Heart right ventricle (tissue), 16 donors: ENCODE measurements at regions not wholly inside any gene's neighbourhood (a gene's known extent, or its start where the extent isn't known, plus 50 kb on each side); places are given as distances from the start of the nearest gene placed in this dataset.

Experiments
- ATAC-seq, 8 donors: fragments of 200-7000 bp; cut with Tn5 transposase; one replicate each; pipeline ENCODE4 v1.9.1; 2020; ENCODE audit warnings: mild to moderate bottlenecking in 8 of 8, moderate library complexity in 8 of 8, moderate number of reproducible peaks in 1 of 8
- DNase-seq, 2 donors: peaks; one replicate each; pipeline ENCODE4 v3.0.0-alpha.2; 2020
- H3K27ac ChIP-seq, 10 donors: fragments of 200-600 bp; sonication (generic) in 2 of 10; one replicate each; pipeline versions ENCODE4 v1.5.0 to v1.8.0; 2020 to 2022; ENCODE audit warnings: mild to moderate bottlenecking in 3 of 10
- H3K27me3 ChIP-seq, 7 donors: fragments of 200-600 bp; one replicate each; pipeline ENCODE4 v1.8.0; 2021 to 2022; ENCODE audit warnings: mild to moderate bottlenecking in 2 of 7
- H3K36me3 ChIP-seq, 9 donors: fragments of 200-600 bp; sonication (generic) in 1 of 9; one replicate each; pipeline versions ENCODE4 v1.5.0 to v1.8.0; 2020 to 2022; ENCODE audit warnings: mild to moderate bottlenecking in 2 of 9
- H3K4me1 ChIP-seq, 9 donors: fragments of 200-600 bp; sonication (generic) in 1 of 9; one replicate each; pipeline versions ENCODE4 v1.5.0 to v1.8.0; 2020 to 2022; ENCODE audit warnings: mild to moderate bottlenecking in 4 of 9
- H3K4me3 ChIP-seq, 10 donors: fragments of 200-600 bp; sonication (generic) in 2 of 10; one replicate each; pipeline versions ENCODE4 v1.5.0 to v1.8.0; 2020 to 2022; ENCODE audit warnings: mild to moderate bottlenecking in 7 of 10, moderate library complexity in 2 of 10
- H3K9me3 ChIP-seq, 11 donors: fragments of 200-600 bp in 10 of 11; sonication (generic) in 2 of 11; one replicate each; pipeline versions ENCODE4 v1.5.0 to v1.8.0; 2013 to 2022; ENCODE audit warnings: mild to moderate bottlenecking in 2 of 11, control low read depth in 1 of 11, moderate library complexity in 1 of 11
- CTCF ChIP-seq, 9 donors: fragments of 200-600 bp; sonication (generic) in 2 of 9; IDR thresholded peaks; one replicate each; pipeline versions ENCODE4 v1.5.0 to v1.8.0; 2021 to 2022; ENCODE audit warnings: antibody characterized with exemption in 9 of 9, mild to moderate bottlenecking in 5 of 9, moderate library complexity in 1 of 9
- WGBS, 2 donors: extraction: QIAGEN DNeasy Blood & Tissue Kit; methylation state at CpG; one replicate each; pipeline ENCODE4 v1.1.7; 2013; ENCODE audit warnings: inconsistent platforms in 1 of 2; 5-methylcytosine and 5-hydroxymethylcytosine counted together
- intact Hi-C, 10 donors: fragments of 100-400 bp; cut with DNase I; formaldehyde crosslinking; loops; one replicate each; pipeline versions ENCODE4 v1.11.1 to v1.14.2; 2022
- donor health status: Arrhythmogenic right ventricular cardiomyopathy.
- donor health status: ischemic (EF 13 %, LVEDD 7.1; RV severe dilation, severe dysfunction).
- donor health status: healthy with polysubstance abuse.
- donor health status: DM: no; HTN: yes; CAD: no.
- donor health status: DM: no; HTN: no; CAD: no.
- donor health status: ischemic (EF 25% LVEDD 6.9; RV normal size, moderate dysfunction).
- donor health status: ischemic (EF 25% LVEDD 5.7; RV mildly dilated, moderate dysfunction).
- donor health status: healthy.
- donor health status: DM: yes; HTN: yes; CAD: no.
- donor health status: Ischemic cardiomyopathy.
- donor health status: ischemic (EF 35%, LVEDD 5.7; RV mildly dilated, moderate dysfunction).
- donor health status: nonischemic (EF 11% LVEDD 7.7; RV severe dilation, severe dysfunction).
- donor health status: DM: yes; HTN: yes; CAD: no.
- donor health status: PGD.
- donor health status: ischemic (EF 29% LVEDD 5.4; RV normal size, mild dysfunction).
- donor health status: nonischemic (EF 23%, LVEDD 6.1; RV moderate dilation, normal function).

- H3K4me3 ChIP-seq: no peak overlapping the region
- TF ChIP-seq CTCF (IDR thresholded peaks at IDR 0.05): no peak
- WGBS, 2 donors: 46 to 58% methylated on average over 8 of the region's 8 CpGs
- H3K4me1 ChIP-seq: no peaks in the 10 kb centered on the region
- intact Hi-C loops: no loop called here
- no peaks in the 10 kb centered on the region for H3K9me3 ChIP-seq
- no peak for DNase-seq
- H3K27ac ChIP-seq: no peak overlapping the region
- peaks cover 0 to 24% (median 4%) of the 10 kb centered on the region in 7 donors for H3K27me3 ChIP-seq
- H3K36me3 ChIP-seq: no peaks in the 10 kb centered on the region
- no peak for ATAC-seq
These were observed 54.0 kb upstream of the TPM4 start for GRCh38 chr19:16022251-16022650.

GRCh38 chr19:16022681-16023080, 53.6 kb upstream of the TPM4 start:
- Histone ChIP-seq H3K36me3 (no peaks in the 10 kb centered on the region), H3K4me3 (no peak overlapping the region), H3K4me1 (no peaks in the 10 kb centered on the region), H3K27me3 (peaks cover 0 to 24% (median 4%) of the 10 kb centered on the region in 7 donors), H3K27ac (no peak overlapping the region), H3K9me3 (no peaks in the 10 kb centered on the region)
- intact Hi-C loops: no loop called here
- 62 to 75% methylated on average over 3 to 4 of the region's 4 CpGs for WGBS, 2 donors
- DNase-seq: no peak
- no peak for ATAC-seq
- no peak for TF ChIP-seq CTCF (IDR thresholded peaks at IDR 0.05)

- Histone ChIP-seq H3K4me1 (no peaks in the 10 kb centered on the region), H3K36me3 (no peaks in the 10 kb centered on the region), H3K9me3 (no peaks in the 10 kb centered on the region), H3K27me3 (peaks cover 0 to 24% (median 4%) of the 10 kb centered on the region in 7 donors), H3K27ac (no peak overlapping the region), H3K4me3 (no peak overlapping the region)
- intact Hi-C loops: no loop called here
- DNase-seq: no peak
- TF ChIP-seq CTCF (IDR thresholded peaks at IDR 0.05): no peak
- no peak for ATAC-seq
- WGBS, 2 donors: 71 to 74% methylated on average over 14 of the region's 14 CpGs
These were observed 53.0 kb upstream of the TPM4 start for GRCh38 chr19:16023146-16023915.

GRCh38 chr19:16024266-16025107, 51.8 kb upstream of the TPM4 start:
- intact Hi-C loops: no loop called here
- no peak overlapping the region for H3K27ac ChIP-seq
- no peaks in the 10 kb centered on the region for H3K4me1 ChIP-seq
- H3K9me3 ChIP-seq: no peaks in the 10 kb centered on the region
- no peak for ATAC-seq
- DNase-seq: no peak
- 79 to 84% methylated on average over 18 of the region's 18 CpGs for WGBS, 2 donors
- peaks cover 0 to 24% (median 4%) of the 10 kb centered on the region in 7 donors for H3K27me3 ChIP-seq
- no peak overlapping the region for H3K4me3 ChIP-seq
- TF ChIP-seq CTCF (IDR thresholded peaks at IDR 0.05): no peak
- H3K36me3 ChIP-seq: no peaks in the 10 kb centered on the region
